Endothelial cell of umbilical vein (primary cell): ENCODE measurements at regions not wholly inside any gene's neighbourhood (a gene's known extent, or its start where the extent isn't known, plus 50 kb on each side); places are given as distances from the start of the nearest gene placed in this dataset.

ENCODE experiments used
- BruUV-seq: library from RNA; stranded (reverse); fragments of 400-500 nt; replicated peaks from 2 replicates; lab custom pipeline; 2021; lab: Mats Ljungman, UMichigan
- CTCF ChIA-PET: fragments of 300-600, 350-600 bp; sonication (Branson Sonifier 250); formaldehyde crosslinking; loops from one replicate; lab custom pipeline; 2021; ENCODE audit warnings: antibody characterized with exemption, inconsistent platforms; lab: Charles Lee
- POLR2A ChIA-PET: fragments of 300-600, 350-600 bp; sonication (Branson Sonifier 250); formaldehyde crosslinking; loops from one replicate; lab custom pipeline; 2021; ENCODE audit warnings: antibody characterized with exemption, inconsistent platforms; lab: Charles Lee
- DNase-seq: peaks from one replicate; pipeline ENCODE4 v3.0.0-alpha.2; 2011; ENCODE audit warnings: low read depth, low spot score
- FAIRE-seq: peaks from 2 replicates; lab custom pipeline; 2011; peaks lifted over from hg19 to GRCh38; lab: Jason Lieb, UNC
- H2AFZ ChIP-seq: 2 replicates; pipeline ENCODE4 v1.6.0; 2012; ENCODE audit warnings: low read depth, low read length, control low read depth, inconsistent platforms
- H3K27ac ChIP-seq: 2 replicates; pipeline ENCODE4 v1.5.1; 2011; ENCODE audit warnings: low read depth, mild to moderate bottlenecking, control low read depth, low read length, moderate library complexity; ENCODE audit not compliant: insufficient read depth
- H3K27me3 ChIP-seq, 2 experiments: 2 replicates each; pipeline versions ENCODE4 v1.6.0 to v1.6.1; 2011; ENCODE audit warnings: low read length in 2 of 2, mixed read lengths in 1 of 2; ENCODE audit not compliant: control insufficient read depth in 2 of 2, insufficient read depth in 2 of 2
- H3K36me3 ChIP-seq, 2 experiments: 2 replicates in 1 of 2; 3 replicates in 1 of 2; pipeline ENCODE4 v1.5.1; 2011; ENCODE audit warnings: low read length in 2 of 2, mild to moderate bottlenecking in 1 of 2, moderate library complexity in 1 of 2; ENCODE audit not compliant: control insufficient read depth in 2 of 2, insufficient read depth in 2 of 2; ENCODE audit errors: extremely low read depth in 1 of 2
- H3K4me1 ChIP-seq: 3 replicates; pipeline ENCODE4 v1.5.1; 2011; ENCODE audit warnings: mild to moderate bottlenecking, low read length; ENCODE audit not compliant: control insufficient read depth, insufficient read depth; ENCODE audit errors: extremely low read depth
- H3K4me2 ChIP-seq: 2 replicates; pipeline ENCODE4 v1.6.1; 2011; ENCODE audit warnings: low read length, control low read depth, mixed read lengths; ENCODE audit not compliant: insufficient read depth
- H3K4me3 ChIP-seq, 3 experiments: fragments of 200-600 bp in 1 of 3; sonication (generic), shearing (Covaris generic) in 1 of 3; replicated peaks in 1 of 3; 2 replicates each; pipeline ENCODE4 v1.5.1; 2011 to 2016; ENCODE audit warnings: control low read depth in 3 of 3, low read length in 3 of 3, mild to moderate bottlenecking in 2 of 3, inconsistent platforms in 1 of 3, low read depth in 1 of 3, moderate library complexity in 1 of 3; ENCODE audit not compliant: insufficient read depth in 1 of 3
- H3K79me2 ChIP-seq: 2 replicates; pipeline ENCODE4 v1.6.0; 2012; ENCODE audit warnings: low read length, inconsistent platforms; ENCODE audit not compliant: control insufficient read depth, insufficient read depth
- H3K9ac ChIP-seq: replicated peaks from 2 replicates; pipeline ENCODE3; 2011; ENCODE audit warnings: low read length, control low read depth; ENCODE audit not compliant: insufficient read depth; ENCODE audit errors: extremely low read depth
- H3K9me1 ChIP-seq: replicated peaks from 3 replicates; pipeline ENCODE4 v1.6.0; 2011; ENCODE audit warnings: mild to moderate bottlenecking, low read length; ENCODE audit not compliant: control insufficient read depth, insufficient read depth; ENCODE audit errors: extremely low read depth
- H3K9me3 ChIP-seq: replicated peaks from 2 replicates; pipeline ENCODE4 v1.5.1; 2012; ENCODE audit warnings: low read length, inconsistent platforms; ENCODE audit not compliant: control insufficient read depth, insufficient read depth
- H4K20me1 ChIP-seq: replicated peaks from 2 replicates; pipeline ENCODE3; 2011; ENCODE audit warnings: mild to moderate bottlenecking, low read length; ENCODE audit not compliant: control insufficient read depth, insufficient read depth; ENCODE audit errors: extremely low read depth
- CTCF ChIP-seq, 2 donors: IDR thresholded peaks; 1 replicate in 1 of 2; 2 replicates in 1 of 2; pipeline ENCODE4 v1.5.1; 2011; ENCODE audit warnings: low read length in 2 of 2, mild to moderate bottlenecking in 2 of 2, moderate library complexity in 2 of 2, control low read depth in 1 of 2, inconsistent platforms in 1 of 2, low read depth in 1 of 2; ENCODE audit not compliant: insufficient read depth in 1 of 2; ENCODE audit errors: extremely low read depth in 1 of 2
- EZH2 ChIP-seq: IDR thresholded peaks from 2 replicates; pipeline ENCODE4 v1.6.1; 2012; ENCODE audit warnings: borderline replicate concordance, low read depth, mild to moderate bottlenecking, moderate library complexity, low read length, inconsistent platforms; ENCODE audit not compliant: severe bottlenecking
- FOS ChIP-seq: IDR thresholded peaks from 2 replicates; pipeline ENCODE4 v1.6.1; 2011; ENCODE audit warnings: mild to moderate bottlenecking, low read length, moderate library complexity, borderline replicate concordance; ENCODE audit not compliant: insufficient read depth
- GATA2 ChIP-seq: IDR thresholded peaks from 2 replicates; pipeline ENCODE4 v1.7.0; 2011; ENCODE audit warnings: low read depth, mild to moderate bottlenecking, moderate library complexity, mixed read lengths, low read length; ENCODE audit not compliant: insufficient read length, insufficient read depth
- JUN ChIP-seq: IDR thresholded peaks from 2 replicates; pipeline ENCODE4 v1.6.1; 2011; ENCODE audit warnings: borderline replicate concordance, low read depth; ENCODE audit not compliant: insufficient read length, insufficient read depth
- MAX ChIP-seq: IDR thresholded peaks from 2 replicates; pipeline ENCODE4 v1.6.1; 2011; ENCODE audit not compliant: insufficient read depth, insufficient read length
- MYC ChIP-seq: IDR thresholded peaks from one replicate; pipeline ENCODE4 v1.6.1; 2011; ENCODE audit warnings: mild to moderate bottlenecking, low read depth, low read length
- POLR2A ChIP-seq: IDR thresholded peaks from 2 replicates; pipeline ENCODE4 v1.6.1; 2012; ENCODE audit warnings: low read depth, mild to moderate bottlenecking, control low read depth, low read length
- POLR2AphosphoS5 ChIP-seq: IDR thresholded peaks from 2 replicates; pipeline ENCODE4 v1.6.1; 2012; ENCODE audit warnings: low read depth, mild to moderate bottlenecking, control low read depth, low read length, moderate library complexity; ENCODE audit not compliant: insufficient read depth
- dilution Hi-C: fragments of 300-500 bp; cut with MboI; formaldehyde crosslinking; loops from one replicate; pipeline ENCODE4 v1.15.0; 2019; ENCODE audit warnings: low sequenced_read_pairs; ENCODE audit not compliant: extremely low pct_ligation_motif_present
- intact Hi-C: fragments of 100-400 bp; cut with micrococcal nuclease; formaldehyde crosslinking; loops from one replicate; pipeline ENCODE4 v1.10.0; 2022

DNA sequence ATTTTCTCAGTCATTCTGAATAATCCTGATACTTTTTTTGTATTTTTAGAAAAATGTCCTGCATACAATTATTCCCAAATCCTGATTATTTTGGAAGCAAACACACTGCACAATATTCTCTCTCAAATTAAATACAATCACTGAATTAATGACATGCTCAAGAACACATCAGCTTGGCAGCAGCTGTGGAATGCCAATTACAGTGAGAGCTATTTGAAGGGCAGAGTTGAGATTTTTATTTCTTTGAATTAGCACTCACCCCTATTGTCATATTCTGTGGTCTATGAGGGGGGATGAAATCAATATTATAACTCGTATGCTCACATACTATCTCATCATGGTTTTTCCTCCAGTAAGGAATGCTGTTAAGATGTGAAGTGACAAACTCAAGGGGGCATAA lies 312.2 kb downstream of the CNTN3 start:
- dilution Hi-C loops = no loop called here
- H4K20me1 ChIP-seq = no peaks in the 10 kb centered on the region
- no peak for FAIRE-seq

More for the DNA sequence above, 312.2 kb downstream of the CNTN3 start:
- no peak for DNase-seq
- no peak overlapping the region for H3K9ac ChIP-seq
- no peaks in the 10 kb centered on the region for H3K9me1 ChIP-seq
- no TSS peak for BruUV-seq
- no peak for TF ChIP-seq FOS
- no peak for TF ChIP-seq MAX
- TF ChIP-seq EZH2 = no peak
- no peak for TF ChIP-seq JUN
- TF ChIP-seq MYC = no peak
- TF ChIP-seq GATA2 = no peak
- no peak for TF ChIP-seq CTCF (IDR thresholded peaks at IDR 0.05; ENCODE audit: extremely low read depth in 1 of 2, insufficient read depth in 1 of 2, low read depth in 1 of 2, low read length in 2 of 2)
- TF ChIP-seq POLR2AphosphoS5 = no peak
- TF ChIP-seq POLR2A = no peak
- no peak overlapping the region for H2AFZ ChIP-seq
- intact Hi-C loops = no loop called here
- H3K4me3 ChIP-seq = no peak overlapping the region
- H3K9me3 ChIP-seq = peaks cover 5% of the 10 kb centered on the region
- POLR2A ChIA-PET = no interaction called here
- CTCF ChIA-PET = no interaction called here
- H3K4me2 ChIP-seq = no peak overlapping the region
- no peaks in the 10 kb centered on the region for H3K79me2 ChIP-seq
- no peaks in the 10 kb centered on the region for H3K36me3 ChIP-seq
- no peaks in the 10 kb centered on the region for H3K27me3 ChIP-seq
- H3K4me1 ChIP-seq = no peaks in the 10 kb centered on the region
- no peak overlapping the region for H3K27ac ChIP-seq
